GM23248 (cell line): ENCODE measurements at regions not wholly inside any gene's neighbourhood (a gene's known extent, or its start where the extent isn't known, plus 50 kb on each side); places are given as distances from the start of the nearest gene placed in this dataset.
"Not testable (repeated sequence)": the region's sequence is repeated elsewhere in the genome, so short reads cannot be mapped to it uniquely, and the experiment has no call there.

Source experiments
- DNase-seq: peaks from one replicate; pipeline ENCODE4 v3.0.0-alpha.2; 2015
- H2AFZ ChIP-seq: fragments of 200-600 bp; sonication (generic); 2 replicates; pipeline ENCODE4 v1.6.1; 2016; ENCODE audit warnings: antibody characterized with exemption
- H3F3A ChIP-seq: fragments of 200-600 bp; sonication (generic); 2 replicates; pipeline ENCODE4 v1.6.1; 2016; ENCODE audit warnings: mild to moderate bottlenecking, antibody characterized with exemption, mixed run types; ENCODE audit not compliant: insufficient read depth
- H3K27ac ChIP-seq: fragments of 200-600 bp; sonication (generic); 2 replicates; pipeline ENCODE4 v1.5.1; 2016; ENCODE audit warnings: mild to moderate bottlenecking
- H3K27me3 ChIP-seq: fragments of 200-600 bp; sonication (generic); replicated peaks from 2 replicates; pipeline ENCODE4 v1.6.1; 2016; ENCODE audit warnings: mild to moderate bottlenecking; ENCODE audit not compliant: insufficient read depth
- H3K36me3 ChIP-seq: fragments of 200-600 bp; sonication (generic); 2 replicates; pipeline ENCODE4 v1.6.1; 2016; ENCODE audit warnings: low read depth, mild to moderate bottlenecking
- H3K4me1 ChIP-seq: fragments of 200-600 bp; sonication (generic); 2 replicates; pipeline ENCODE4 v1.6.1; 2016; ENCODE audit warnings: mild to moderate bottlenecking; ENCODE audit not compliant: insufficient read depth
- H3K4me2 ChIP-seq: fragments of 200-600 bp; sonication (generic); one replicate; pipeline ENCODE4 v1.6.1; 2016; ENCODE audit warnings: mild to moderate bottlenecking; ENCODE audit not compliant: unreplicated experiment
- H3K4me3 ChIP-seq: fragments of 200-600 bp; sonication (generic); 2 replicates; pipeline ENCODE4 v1.5.1; 2016; ENCODE audit warnings: mild to moderate bottlenecking
- H3K79me2 ChIP-seq: fragments of 200-600 bp; sonication (generic); 2 replicates; pipeline ENCODE4 v1.6.1; 2016; ENCODE audit warnings: mild to moderate bottlenecking; ENCODE audit not compliant: insufficient read depth
- H3K9ac ChIP-seq: fragments of 200-600 bp; sonication (generic); 2 replicates; pipeline ENCODE4 v1.6.1; 2016; ENCODE audit warnings: mild to moderate bottlenecking
- H3K9me2 ChIP-seq: fragments of 200-600 bp; sonication (generic); 2 replicates; pipeline ENCODE4 v1.6.1; 2016; ENCODE audit warnings: mixed run types, mild to moderate bottlenecking, moderate library complexity; ENCODE audit not compliant: insufficient read depth
- H3K9me3 ChIP-seq: fragments of 200-600 bp; sonication (generic); one replicate; pipeline ENCODE4 v1.6.1; 2017; ENCODE audit warnings: low read depth
- H4K20me1 ChIP-seq: fragments of 200-600 bp; sonication (generic); 2 replicates; pipeline ENCODE4 v1.6.0; 2016; ENCODE audit not compliant: insufficient read depth
- EZH2 ChIP-seq: fragments of 200-600 bp; sonication (generic); IDR thresholded peaks from 2 replicates; pipeline ENCODE4 v1.6.1; 2018; ENCODE audit warnings: antibody characterized with exemption, mild to moderate bottlenecking; ENCODE audit not compliant: insufficient read depth, poor library complexity, severe bottlenecking
- EZH2phosphoT487 ChIP-seq: fragments of 200-600 bp; sonication (generic); IDR thresholded peaks from 2 replicates; pipeline ENCODE4 v1.6.1; 2018; ENCODE audit warnings: antibody characterized with exemption, moderate library complexity, mild to moderate bottlenecking, low read depth; ENCODE audit not compliant: insufficient read depth
- WGBS, 2 experiments: methylation state at CpG; one replicate each; pipeline ENCODE4 v1.1.6; 2015 to 2017; ENCODE audit warnings: low lambda C conversion rate in 2 of 2, low coverage in 1 of 2; ENCODE audit errors: missing lambda C conversion rate in 2 of 2; 5-methylcytosine and 5-hydroxymethylcytosine counted together
- in situ Hi-C: fragments of 300-500 bp; cut with MboI; formaldehyde crosslinking; loops from 2 replicates; pipeline ENCODE4 v1.15.0; 2020

DNA sequence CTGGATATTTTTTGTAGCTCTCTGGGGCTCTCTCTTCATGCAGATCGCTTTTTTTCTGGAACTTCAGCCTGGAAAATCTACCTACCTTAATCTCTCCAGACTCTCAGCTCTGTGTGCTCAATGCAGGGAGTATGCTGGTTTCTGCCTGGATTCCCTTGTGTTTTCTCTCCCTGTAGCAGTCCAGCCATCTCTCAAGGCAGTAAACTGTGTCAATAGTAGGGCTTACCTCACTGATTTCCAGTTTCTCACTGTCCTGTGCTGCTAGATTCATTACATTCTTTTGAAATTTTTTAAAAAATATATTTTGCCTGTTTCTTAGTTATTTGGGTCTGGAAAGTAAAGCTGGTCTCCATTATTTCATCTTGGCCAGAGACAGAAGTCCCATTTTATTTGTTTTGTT is 951.4 kb downstream of the NR2F1-AS1 start:
- 21 to 35% methylated on average over 1 of the region's 1 CpG for WGBS, 2 experiments
- no peaks in the 10 kb centered on the region for H3K27me3 ChIP-seq
- TF ChIP-seq EZH2: no peak
- no peak for TF ChIP-seq EZH2phosphoT487

DNA sequence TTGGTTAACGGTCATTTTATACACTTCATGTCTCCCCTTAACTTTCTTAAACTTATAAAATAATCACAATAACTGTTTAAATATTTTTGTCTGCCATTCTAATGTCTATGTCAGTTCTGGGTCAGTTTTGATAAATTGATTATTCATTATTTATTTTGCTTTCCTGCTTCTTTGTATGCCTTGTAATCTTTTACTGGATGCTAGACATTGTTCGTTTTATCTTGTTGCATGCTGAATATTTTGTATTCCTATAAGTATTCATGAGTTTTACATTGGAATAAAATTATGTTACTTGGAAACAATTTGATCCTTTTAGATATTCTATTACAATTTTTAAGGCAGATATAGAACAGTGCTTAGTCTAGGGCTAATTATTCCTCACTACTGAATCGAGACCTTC is 952.0 kb downstream of the NR2F1-AS1 start:
- H3K79me2 ChIP-seq: no peaks in the 10 kb centered on the region
- no peaks in the 10 kb centered on the region for H3K27me3 ChIP-seq
- no peaks in the 10 kb centered on the region for H3K9me3 ChIP-seq
- H4K20me1 ChIP-seq: no peaks in the 10 kb centered on the region
- H3K27ac ChIP-seq: no peak overlapping the region
- no peak overlapping the region for H3K4me2 ChIP-seq
- no peaks in the 10 kb centered on the region for H3F3A ChIP-seq
- DNase-seq: no peak
- 80 to 83% methylated on average over 3 of the region's 3 CpGs for WGBS, 2 experiments
- H2AFZ ChIP-seq: peak overlapping the region; percentile 11; the same call in 1 of the 2 replicates
- no peak for TF ChIP-seq EZH2
- no peaks in the 10 kb centered on the region for H3K36me3 ChIP-seq
- no peaks in the 10 kb centered on the region; the same call in 1 of the 2 replicates for H3K9me2 ChIP-seq
- H3K9ac ChIP-seq: no peak overlapping the region
- H3K4me3 ChIP-seq: no peak overlapping the region
- no peaks in the 10 kb centered on the region for H3K4me1 ChIP-seq
- in situ Hi-C loops: no loop called here

More for the DNA sequence above, 951.4 kb downstream of the NR2F1-AS1 start:
- H3K4me1 ChIP-seq: no peaks in the 10 kb centered on the region
- H3F3A ChIP-seq: no peaks in the 10 kb centered on the region
- no peaks in the 10 kb centered on the region for H4K20me1 ChIP-seq
- H3K36me3 ChIP-seq: no peaks in the 10 kb centered on the region
- no peaks in the 10 kb centered on the region for H3K79me2 ChIP-seq
- H3K4me3 ChIP-seq: no peak overlapping the region
- no peak overlapping the region for H3K4me2 ChIP-seq
- H3K9ac ChIP-seq: no peak overlapping the region
- H3K9me2 ChIP-seq: no peaks in the 10 kb centered on the region; the same call in 1 of the 2 replicates
- no peak for DNase-seq
- in situ Hi-C loops: no loop called here
- H3K27ac ChIP-seq: no peak overlapping the region
- no peak overlapping the region for H2AFZ ChIP-seq
- H3K9me3 ChIP-seq: no peaks in the 10 kb centered on the region

DNA sequence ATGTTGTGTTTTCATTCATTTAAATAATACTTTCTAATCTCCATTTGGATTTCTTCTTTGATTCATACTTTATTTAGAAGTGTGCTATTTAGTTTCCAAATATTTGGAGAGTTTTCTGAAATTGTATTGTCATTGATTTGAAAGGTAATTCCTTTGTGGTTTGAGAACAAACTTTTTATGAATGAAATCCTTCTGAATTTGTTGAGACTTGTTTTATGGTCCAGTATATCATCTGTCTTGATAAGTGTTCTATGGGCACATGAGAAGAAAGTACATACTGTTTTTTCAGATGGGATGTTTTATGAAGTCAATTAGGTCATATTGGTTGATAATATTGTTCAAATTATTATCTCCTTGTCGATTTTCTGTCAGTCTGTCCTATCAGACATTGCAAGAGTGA is 953.8 kb downstream of the NR2F1-AS1 start:
- WGBS, 2 experiments: 28 to 65% methylated on average over 1 of the region's 1 CpG
- no peaks in the 10 kb centered on the region for H3F3A ChIP-seq
- no peaks in the 10 kb centered on the region for H3K9me3 ChIP-seq
- DNase-seq: no peak
- no peaks in the 10 kb centered on the region for H3K4me1 ChIP-seq
- no peaks in the 10 kb centered on the region for H3K36me3 ChIP-seq
- H3K4me2 ChIP-seq: no peak overlapping the region
- in situ Hi-C loops: no loop called here
- no peak overlapping the region for H3K4me3 ChIP-seq
- no peak overlapping the region for H3K9ac ChIP-seq
- H3K9me2 ChIP-seq: no peaks in the 10 kb centered on the region; the same call in 1 of the 2 replicates
- TF ChIP-seq EZH2phosphoT487 (no peak), EZH2 (no peak)
- H3K79me2 ChIP-seq: no peaks in the 10 kb centered on the region
- no peak overlapping the region for H3K27ac ChIP-seq
- no peak overlapping the region for H2AFZ ChIP-seq
- no peaks in the 10 kb centered on the region for H3K27me3 ChIP-seq
- H4K20me1 ChIP-seq: no peaks in the 10 kb centered on the region

DNA sequence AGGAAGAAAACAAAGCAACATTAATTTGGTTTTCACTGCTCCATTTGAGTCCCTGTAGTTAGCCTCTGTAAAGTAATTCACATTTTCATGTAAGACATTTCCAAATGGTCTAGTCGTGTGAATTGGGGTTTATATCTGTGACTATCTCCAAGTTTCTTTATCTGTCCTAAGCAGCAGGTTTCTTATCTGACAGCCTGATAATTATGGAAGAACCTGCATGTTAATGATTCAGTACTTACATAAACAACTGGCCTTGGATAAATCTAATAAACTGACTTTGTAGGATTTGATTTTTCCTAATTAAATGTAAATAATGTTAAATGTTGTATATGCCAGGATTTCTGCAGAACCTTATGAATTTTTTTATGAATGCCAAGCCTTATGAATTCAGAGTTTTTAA is 964.9 kb downstream of the NR2F1-AS1 start:
- H3K4me3 ChIP-seq: no peak overlapping the region
- in situ Hi-C loops: no loop called here
- TF ChIP-seq EZH2 (no peak), EZH2phosphoT487 (no peak)
- peaks cover 5% of the 10 kb centered on the region; the same call in 1 of the 2 replicates for H3K9me2 ChIP-seq
- DNase-seq: no peak
- H3K27me3 ChIP-seq: no peaks in the 10 kb centered on the region
- H3K36me3 ChIP-seq: no peaks in the 10 kb centered on the region
- H3K4me1 ChIP-seq: no peaks in the 10 kb centered on the region
- H4K20me1 ChIP-seq: no peaks in the 10 kb centered on the region
- no peak overlapping the region for H3K9ac ChIP-seq
- H3K79me2 ChIP-seq: no peaks in the 10 kb centered on the region
- 11 to 17% methylated on average over 1 of the region's 1 CpG for WGBS, 2 experiments
- no peak overlapping the region for H3K27ac ChIP-seq
- no peaks in the 10 kb centered on the region for H3K9me3 ChIP-seq
- H3F3A ChIP-seq: no peaks in the 10 kb centered on the region
- no peak overlapping the region for H2AFZ ChIP-seq
- no peak overlapping the region for H3K4me2 ChIP-seq

DNA sequence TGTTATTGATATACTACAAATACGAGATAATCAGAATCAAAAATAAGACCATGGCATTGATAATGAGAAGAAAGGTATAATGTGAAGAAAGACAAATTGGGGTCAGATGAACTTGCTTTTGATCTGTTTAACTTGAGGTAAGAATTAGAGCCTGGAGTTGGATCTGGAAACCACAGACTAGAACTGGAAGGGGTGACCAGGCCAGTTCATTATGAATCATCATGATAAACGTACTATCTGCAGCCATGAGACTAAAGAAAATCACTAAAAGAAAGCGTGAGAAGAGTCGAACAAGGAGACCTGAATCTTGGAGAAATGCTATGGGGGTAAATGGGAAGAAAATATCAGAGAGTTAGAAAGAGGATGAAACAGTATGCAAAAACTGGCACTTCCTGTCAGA is 967.5 kb downstream of the NR2F1-AS1 start:
- no peaks in the 10 kb centered on the region for H3K9me3 ChIP-seq

DNA sequence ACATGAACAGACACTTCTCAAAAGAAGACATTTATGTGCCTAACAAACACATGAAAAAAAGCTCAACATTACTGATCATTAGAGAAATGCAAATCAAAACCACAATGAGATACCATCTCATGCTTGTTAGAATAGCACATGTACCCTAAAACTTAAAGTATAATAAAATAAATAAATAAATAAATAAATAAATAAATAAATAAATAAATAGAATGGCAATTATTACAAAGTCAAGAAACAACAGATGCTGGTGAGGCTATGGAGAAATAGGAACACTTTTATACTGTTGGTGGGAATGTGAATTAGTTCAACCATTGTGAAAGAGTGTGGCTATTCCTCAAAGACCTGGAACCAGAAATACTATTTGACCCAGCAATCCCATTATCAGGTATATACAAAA is 970.6 kb downstream of the NR2F1-AS1 start:
- H4K20me1 ChIP-seq, DNase-seq, H2AFZ ChIP-seq, H3K79me2 ChIP-seq, H3K27ac ChIP-seq, in situ Hi-C loops, H3K9ac ChIP-seq, H3K4me2 ChIP-seq, H3K4me1 ChIP-seq, H3K36me3 ChIP-seq, H3K9me3 ChIP-seq, H3F3A ChIP-seq, H3K27me3 ChIP-seq, H3K9me2 ChIP-seq, H3K4me3 ChIP-seq: not testable (repeated sequence)

More for the DNA sequence above, 967.5 kb downstream of the NR2F1-AS1 start:
- H3K27ac ChIP-seq: no peak overlapping the region
- H3K79me2 ChIP-seq: no peaks in the 10 kb centered on the region
- no peaks in the 10 kb centered on the region for H3F3A ChIP-seq
- H3K4me2 ChIP-seq: no peak overlapping the region
- 64 to 73% methylated on average over 4 of the region's 4 CpGs for WGBS, 2 experiments
- H3K9me2 ChIP-seq: peaks cover 5% of the 10 kb centered on the region; the same call in 1 of the 2 replicates
- H3K36me3 ChIP-seq: no peaks in the 10 kb centered on the region
- H2AFZ ChIP-seq: no peak overlapping the region
- no peaks in the 10 kb centered on the region for H4K20me1 ChIP-seq
- no peak overlapping the region for H3K4me3 ChIP-seq
- H3K9ac ChIP-seq: no peak overlapping the region
- DNase-seq: peak; percentile 23
- in situ Hi-C loops: no loop called here
- H3K27me3 ChIP-seq: no peaks in the 10 kb centered on the region
- H3K4me1 ChIP-seq: no peaks in the 10 kb centered on the region
- TF ChIP-seq EZH2 (no peak), EZH2phosphoT487 (no peak)
